Tibial nerve (tissue), 3 donors: ENCODE measurements at regions not wholly inside any gene's neighbourhood (a gene's known extent, or its start where the extent isn't known, plus 50 kb on each side); places are given as distances from the start of the nearest gene placed in this dataset.

Experiments
- POLR2A ChIP-seq, 2 donors: fragments of 450-650 bp; IDR thresholded peaks; one replicate each; pipeline ENCODE4 v1.6.1; 2017; ENCODE audit warnings: antibody characterized with exemption in 2 of 2, mild to moderate bottlenecking in 2 of 2, moderate library complexity in 2 of 2
- TF ChIP-seq, protein P1 (sequence below), 5 experiments: fragments of 200-600 bp in 3 of 5; fragments of 450-650 bp in 2 of 5; sonication (generic) in 3 of 5; IDR thresholded peaks; one replicate each; pipeline ENCODE4 v1.5.1; 2016 to 2019; ENCODE audit warnings: antibody characterized with exemption in 5 of 5, mild to moderate bottlenecking in 3 of 5, moderate library complexity in 2 of 5

DNA sequence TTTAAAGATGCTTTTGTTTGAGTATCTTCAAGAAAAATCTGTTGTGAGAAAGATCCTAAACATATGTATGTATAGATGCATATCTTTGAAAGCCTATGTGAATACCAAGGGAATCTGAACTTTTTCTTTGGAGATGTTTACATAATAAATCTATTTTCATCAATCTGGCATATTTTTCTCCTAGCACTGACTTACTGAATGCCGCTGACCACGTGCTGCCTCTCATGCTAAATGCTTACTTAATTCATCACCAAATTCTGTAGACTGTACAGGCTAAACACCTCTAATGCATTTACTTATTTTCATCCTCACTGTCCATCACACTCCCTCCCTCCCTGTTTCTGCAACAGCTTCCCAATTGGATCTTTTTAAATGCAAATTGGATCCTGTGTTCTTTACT, 566.2 kb upstream of the WWC1 start:
- TF ChIP-seq, protein P1, sequence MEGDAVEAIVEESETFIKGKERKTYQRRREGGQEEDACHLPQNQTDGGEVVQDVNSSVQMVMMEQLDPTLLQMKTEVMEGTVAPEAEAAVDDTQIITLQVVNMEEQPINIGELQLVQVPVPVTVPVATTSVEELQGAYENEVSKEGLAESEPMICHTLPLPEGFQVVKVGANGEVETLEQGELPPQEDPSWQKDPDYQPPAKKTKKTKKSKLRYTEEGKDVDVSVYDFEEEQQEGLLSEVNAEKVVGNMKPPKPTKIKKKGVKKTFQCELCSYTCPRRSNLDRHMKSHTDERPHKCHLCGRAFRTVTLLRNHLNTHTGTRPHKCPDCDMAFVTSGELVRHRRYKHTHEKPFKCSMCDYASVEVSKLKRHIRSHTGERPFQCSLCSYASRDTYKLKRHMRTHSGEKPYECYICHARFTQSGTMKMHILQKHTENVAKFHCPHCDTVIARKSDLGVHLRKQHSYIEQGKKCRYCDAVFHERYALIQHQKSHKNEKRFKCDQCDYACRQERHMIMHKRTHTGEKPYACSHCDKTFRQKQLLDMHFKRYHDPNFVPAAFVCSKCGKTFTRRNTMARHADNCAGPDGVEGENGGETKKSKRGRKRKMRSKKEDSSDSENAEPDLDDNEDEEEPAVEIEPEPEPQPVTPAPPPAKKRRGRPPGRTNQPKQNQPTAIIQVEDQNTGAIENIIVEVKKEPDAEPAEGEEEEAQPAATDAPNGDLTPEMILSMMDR (IDR thresholded peaks at IDR 0.05), result no peak
- no peak for TF ChIP-seq POLR2A (IDR thresholded peaks at IDR 0.05)
